ACHN (cell line): ENCODE measurements at regions not wholly inside any gene's neighbourhood (a gene's known extent, or its start where the extent isn't known, plus 50 kb on each side); places are given as distances from the start of the nearest gene placed in this dataset.

Experiments
- DNase-seq: peaks from one replicate; pipeline ENCODE4 v3.0.0-alpha.2; 2015
- in situ Hi-C: cut with HindIII; loops from 2 replicates; pipeline ENCODE4 v1.10.0; 2017; ENCODE audit warnings: low sequenced_read_pairs, low pct_ligation_motif_present, low pct_unique_long_range_greater_than_20kb

DNA sequence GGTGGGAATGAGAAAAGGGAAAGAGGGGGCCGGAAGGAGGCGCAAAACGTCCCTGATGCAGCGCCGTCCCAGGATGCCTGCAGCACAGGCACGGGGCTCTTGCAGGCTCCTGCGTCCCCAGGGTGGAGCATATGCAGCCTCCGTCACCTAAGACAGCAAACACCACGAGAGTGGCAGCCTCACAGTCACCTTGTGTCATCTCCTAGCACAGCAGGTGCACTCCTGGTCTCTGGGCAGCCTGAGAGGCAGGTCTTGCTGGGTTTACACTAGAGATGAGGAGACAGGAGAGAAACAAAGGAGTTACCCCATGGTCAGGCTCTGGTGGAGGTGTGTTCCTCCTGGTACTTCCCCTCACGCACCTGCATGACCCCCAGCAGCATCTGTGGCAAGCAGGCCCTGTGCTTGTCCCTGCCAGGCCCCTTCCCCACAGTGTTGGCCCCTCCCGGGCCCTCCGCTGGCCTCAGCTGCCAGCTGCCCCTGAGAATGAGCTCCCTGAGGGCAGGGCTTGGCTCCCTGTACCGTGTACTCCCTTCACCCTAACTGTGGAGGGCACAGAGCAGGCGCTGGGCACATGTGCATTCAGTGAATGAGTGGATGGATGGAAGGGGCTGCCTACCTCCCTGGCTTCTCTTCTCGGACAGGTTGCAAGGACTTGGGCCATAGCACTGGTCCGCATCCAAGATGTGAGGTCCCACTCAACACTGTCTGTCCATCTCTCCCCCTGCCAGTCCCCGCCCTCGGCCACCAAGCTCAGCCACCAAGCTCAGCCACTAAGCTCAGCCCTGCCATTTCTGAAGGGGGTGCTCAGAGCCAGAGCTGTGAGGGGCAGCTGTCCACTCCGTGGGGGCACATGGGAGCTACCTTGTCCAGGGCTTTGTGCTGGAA is 988.6 kb downstream of the BRD1 start:
- DNase-seq, result no peak
- in situ Hi-C loops, result no loop called here

DNA sequence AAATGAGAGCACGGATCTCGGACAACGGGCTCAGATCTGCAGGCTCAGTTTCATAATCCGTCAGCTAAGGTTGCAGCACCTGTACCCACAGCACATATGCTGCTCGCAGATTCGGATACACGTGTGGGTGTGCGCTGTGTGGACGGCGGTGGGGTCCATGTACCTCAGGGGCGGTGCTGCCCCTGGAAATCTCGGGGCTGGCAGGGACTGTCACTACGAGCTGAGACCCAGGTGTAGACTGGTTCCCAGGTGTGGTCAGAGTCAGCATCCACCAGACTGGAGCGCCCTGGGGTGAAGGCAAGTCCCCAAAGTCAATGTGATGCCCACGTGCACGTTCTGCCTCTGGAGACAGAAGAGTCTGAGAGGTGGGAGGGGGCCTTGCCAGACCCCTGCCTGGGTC is 989.3 kb downstream of the BRD1 start:
- DNase-seq, result no peak
- in situ Hi-C loops, result no loop called here

DNA sequence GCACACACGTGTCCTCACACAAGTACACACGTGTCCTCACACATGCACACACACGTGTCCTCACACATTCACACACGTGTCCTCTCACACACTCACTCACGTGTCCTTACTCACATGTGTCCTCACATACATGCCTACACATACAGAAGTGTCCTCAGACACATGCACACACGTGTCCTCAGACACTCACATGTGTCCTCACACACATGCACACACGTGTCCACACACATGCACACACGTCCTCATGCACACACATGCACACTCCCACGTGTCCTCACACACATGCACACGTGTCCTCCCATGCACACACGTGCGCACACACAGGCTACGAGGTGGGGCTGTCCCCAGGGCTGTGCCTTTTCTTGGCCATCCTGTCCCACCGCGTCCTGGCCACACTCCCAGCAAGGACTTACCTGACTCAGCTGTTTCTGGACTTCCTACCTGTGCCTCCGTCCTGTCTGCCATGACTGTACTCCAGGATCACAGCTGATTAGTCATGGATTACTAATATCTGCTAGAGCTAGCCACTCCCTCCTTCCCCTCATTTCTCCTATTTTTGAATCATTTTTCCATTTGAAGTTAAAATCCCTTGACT is 990.2 kb downstream of the BRD1 start:
- no peak for DNase-seq
- in situ Hi-C loops, result no loop called here

DNA sequence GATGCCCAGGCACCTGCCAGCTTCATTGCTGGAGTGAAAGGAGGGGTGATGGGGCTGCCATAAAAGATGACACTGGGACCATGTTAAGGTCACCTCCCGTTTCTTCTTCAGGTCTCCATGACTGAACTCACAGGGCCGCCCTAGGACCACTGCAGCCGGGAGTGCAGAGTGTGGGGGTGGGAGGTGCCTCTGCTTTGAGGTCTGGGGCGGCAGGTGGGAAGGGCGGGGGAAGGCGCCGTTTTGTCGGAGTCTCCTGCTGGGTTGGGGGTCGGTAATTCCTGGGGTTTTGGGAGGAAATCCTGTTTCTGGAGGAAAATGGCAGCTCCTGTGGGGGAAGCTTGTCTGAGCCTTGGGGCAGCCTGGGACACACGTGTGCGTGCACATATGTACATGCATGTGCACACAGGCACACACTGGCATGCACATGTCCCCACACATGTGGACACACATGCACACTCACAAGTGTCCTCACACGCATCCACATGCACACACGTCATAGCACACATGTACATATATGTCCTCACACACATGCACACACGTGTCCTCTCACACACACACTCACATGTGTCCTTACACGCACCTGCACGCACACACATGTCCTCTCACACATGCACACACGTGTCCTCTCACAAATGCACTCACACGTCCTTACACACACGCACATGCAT is 990.9 kb downstream of the BRD1 start:
- no peak for DNase-seq
- in situ Hi-C loops, result no loop called here

DNA sequence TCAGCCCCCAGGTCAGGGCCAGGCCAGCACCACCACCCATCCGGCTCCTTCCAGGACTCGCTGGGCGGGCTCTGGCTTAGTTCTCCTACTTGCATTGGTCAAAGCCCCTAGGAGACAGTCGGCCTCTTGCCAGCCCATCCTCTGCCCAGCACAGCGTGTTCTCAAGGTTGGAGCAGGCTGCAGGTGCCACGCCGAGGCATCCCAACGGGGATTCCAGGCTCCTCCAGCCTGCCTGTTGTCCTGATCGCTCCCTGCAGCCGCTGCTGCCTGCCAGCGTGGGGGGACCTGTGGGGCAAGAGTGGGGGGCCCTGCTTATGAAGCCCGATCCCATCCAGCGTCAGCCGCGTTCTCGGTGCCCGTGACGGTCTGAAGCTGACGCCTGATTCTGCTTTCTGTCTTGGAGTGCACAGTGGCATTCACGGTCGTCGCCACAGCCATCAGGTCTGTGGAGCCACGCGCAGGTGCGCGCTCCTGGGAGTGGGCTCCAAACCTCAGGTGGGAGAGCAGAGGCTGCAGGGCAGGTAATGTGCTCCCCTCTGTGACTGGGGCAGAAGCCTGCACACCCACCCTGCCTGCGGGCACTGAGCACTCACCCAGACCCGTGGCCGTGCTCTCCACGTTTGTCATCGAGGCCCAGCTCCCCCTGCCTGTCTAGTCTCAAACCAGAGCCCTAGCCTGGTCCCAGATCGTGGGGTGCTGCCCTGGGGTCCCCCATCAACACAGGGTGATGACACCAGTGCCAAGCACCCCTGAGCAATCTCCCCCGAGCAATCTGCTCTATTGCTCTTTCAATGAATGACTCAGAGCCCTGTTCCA is 991.6 kb downstream of the BRD1 start:
- in situ Hi-C loops, result no loop called here
- DNase-seq, result no peak

DNA sequence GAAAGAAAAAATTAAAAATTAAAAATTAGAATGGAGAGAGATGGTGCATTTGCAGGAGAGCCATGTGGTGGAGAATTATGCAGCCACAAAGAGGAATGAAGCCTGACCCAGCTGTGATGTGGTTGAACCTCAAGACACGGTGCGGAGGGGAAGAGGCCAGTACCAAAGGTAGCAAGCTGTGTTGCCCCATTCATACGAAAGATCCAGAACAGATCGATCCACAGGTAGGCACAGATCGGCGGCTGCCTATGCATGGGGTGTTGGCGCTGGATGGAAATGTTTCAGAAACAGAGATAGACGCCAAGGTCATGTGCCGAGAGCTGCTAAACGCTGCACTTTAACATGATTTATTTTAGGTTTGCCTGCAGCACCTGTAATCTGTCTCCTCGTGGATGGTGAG is 992.3 kb downstream of the BRD1 start:
- no peak for DNase-seq
- in situ Hi-C loops, result no loop called here

DNA sequence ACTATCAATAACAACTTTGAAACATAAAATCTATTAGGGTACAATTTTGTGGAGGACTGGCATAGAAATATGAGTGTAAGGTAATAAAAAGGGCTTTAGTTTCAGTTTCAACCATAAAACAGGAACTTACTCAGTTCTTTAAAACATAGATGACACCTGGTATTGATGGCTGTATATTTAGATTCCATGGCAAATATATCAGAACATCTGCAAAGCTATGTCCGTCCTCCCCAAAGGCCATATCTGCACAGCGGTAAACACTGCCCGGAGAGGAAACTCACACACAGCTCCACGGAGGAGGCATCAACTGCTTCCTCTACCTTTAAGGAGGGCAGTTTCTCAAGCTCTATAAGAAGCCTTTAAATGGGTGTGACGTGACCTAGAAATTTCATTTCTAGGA is 993.3 kb downstream of the BRD1 start:
- DNase-seq, result no peak
- in situ Hi-C loops, result no loop called here

DNA sequence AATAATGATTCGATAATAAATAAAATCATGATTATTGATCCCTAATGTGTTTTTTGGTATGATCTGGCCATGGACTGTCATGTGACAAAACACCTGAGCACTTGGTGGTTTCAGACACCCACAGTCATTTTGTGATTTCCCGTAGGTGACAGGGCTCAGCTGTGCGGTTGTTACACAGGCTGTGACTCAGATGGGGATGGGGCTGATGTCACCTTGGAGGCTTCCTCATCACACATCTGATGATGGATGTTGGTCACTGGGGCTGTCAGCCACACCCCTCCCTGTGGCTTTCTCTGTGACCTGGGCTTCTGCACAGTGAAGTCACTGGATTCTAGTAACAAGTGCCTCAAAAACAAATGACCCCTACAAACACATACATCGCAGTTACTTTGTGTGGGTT is 995.1 kb downstream of the BRD1 start:
- in situ Hi-C loops, result no loop called here
- DNase-seq, result no peak

DNA sequence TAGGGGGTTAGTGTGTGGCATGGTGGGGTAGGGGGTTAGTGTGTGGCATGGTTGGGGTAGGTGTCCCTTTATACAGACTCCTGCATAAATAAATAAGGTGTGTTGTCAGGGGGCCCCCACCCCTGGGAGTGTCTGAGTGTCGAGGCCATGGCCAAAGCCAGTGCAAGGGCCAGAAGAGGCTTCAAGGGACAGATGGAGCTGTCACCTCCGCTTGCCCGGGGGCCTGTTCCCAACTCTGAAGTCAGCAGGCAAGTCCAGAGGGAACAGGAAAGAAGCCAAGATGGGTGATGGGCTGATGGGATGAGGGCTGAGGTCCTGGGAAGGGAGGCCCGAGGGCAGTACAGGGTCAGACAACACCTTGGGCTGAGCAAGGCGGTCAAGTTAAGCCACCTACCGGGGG is 997.8 kb downstream of the BRD1 start:
- in situ Hi-C loops, result no loop called here
- DNase-seq, result no peak

DNA sequence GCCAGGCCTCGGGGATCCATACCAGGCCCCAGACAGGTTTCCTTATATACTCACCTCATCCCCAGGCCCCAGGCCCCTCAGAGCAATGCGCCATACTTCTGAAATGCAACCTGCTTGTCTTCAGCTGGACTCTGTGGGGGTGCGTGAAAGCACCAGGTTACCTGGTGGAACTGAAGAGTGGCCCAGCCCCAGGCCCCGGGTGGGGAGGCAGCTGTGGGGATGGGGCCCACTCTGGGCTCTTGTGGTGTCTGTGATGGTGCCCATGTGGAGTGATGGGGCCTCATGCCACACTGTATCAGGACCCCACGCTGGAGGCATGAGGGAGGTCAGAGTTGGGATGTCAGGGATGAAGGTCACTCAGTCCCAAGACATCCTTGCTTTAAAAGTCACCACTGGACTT is 999.0 kb downstream of the BRD1 start:
- no peak for DNase-seq
- in situ Hi-C loops, result no loop called here

DNA sequence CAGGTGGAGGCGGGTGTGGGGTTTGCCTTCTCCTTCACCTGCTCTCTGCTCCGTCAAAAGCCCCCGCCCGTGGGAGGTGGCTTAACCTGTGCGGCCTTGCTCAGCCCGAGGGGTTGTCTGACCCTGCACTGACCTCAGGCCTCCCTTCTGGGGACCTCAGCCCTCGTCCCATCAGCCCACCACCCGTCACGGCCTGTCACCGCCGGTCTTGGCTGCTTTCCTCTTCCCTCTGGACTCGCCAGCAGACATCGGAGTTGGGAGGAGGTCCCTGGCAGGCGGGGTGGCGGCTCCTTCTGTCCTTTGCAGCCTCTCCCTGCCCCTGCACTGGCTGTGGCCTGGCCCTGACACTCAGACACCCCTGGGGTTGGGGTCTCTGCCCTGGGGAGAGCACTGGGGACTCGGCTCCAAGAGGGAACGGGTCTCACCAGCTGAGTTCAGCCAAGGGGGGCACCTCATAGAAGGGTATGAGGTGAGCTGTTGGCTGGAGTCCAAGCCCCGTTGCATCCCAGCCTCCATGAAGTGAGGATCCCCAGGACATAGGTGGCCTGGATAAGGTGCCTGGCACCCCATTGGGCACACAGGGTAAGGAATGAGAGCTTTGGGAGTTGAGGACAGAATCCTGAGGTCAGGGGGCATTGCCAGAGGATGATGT is 999.6 kb downstream of the BRD1 start:
- no peak for DNase-seq
- in situ Hi-C loops, result no loop called here

DNA sequence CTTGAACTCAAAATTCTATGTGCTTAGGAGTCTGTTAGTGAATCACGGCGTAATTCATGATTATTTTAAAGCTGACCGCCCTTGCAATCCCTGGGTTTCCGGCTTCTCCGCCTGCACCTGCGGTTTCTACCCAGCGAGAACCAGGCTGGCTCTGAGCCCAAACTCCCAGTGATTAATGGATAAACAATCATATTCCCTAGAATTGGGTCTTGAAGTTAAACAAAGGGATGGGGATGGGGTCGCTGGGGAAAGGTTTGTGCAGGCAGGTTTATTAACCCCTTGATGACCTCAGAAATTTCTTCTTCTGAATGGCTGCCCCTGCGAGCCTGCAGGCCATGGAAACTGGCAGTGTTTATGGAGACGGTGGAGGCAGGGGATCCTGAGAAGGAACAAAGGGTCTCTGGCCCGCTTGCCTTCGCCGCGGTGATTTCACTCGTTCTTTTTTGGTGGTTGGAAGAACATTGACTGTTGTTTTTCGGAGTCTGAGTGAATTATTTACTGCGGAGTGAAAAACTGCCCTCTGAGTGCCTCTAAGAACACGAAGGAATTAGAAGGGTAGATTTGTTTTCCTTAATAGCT is 1000.3 kb downstream of the BRD1 start:
- in situ Hi-C loops, result no loop called here
- no peak for DNase-seq

DNA sequence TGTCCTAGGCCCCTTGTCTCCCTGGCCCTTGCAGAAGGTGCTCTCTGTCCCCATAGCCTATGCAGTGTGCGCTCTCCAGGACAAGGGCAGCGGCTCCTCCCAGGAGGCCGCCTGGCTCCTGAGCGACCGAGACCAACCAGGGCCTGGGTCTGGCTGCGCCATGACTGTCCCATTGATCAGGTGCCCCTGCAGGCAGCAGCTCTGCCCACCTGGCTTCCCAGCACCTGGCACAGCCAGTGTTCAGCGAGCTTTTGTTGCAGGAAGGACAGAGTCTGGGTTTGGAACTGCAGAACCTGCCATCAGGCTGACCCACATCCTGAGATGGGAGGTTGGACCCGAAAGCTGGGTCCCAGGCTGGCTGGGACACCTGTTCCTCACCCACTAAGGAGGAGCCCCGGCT is 1001.1 kb downstream of the BRD1 start:
- in situ Hi-C loops, result no loop called here
- DNase-seq, result no peak

DNA sequence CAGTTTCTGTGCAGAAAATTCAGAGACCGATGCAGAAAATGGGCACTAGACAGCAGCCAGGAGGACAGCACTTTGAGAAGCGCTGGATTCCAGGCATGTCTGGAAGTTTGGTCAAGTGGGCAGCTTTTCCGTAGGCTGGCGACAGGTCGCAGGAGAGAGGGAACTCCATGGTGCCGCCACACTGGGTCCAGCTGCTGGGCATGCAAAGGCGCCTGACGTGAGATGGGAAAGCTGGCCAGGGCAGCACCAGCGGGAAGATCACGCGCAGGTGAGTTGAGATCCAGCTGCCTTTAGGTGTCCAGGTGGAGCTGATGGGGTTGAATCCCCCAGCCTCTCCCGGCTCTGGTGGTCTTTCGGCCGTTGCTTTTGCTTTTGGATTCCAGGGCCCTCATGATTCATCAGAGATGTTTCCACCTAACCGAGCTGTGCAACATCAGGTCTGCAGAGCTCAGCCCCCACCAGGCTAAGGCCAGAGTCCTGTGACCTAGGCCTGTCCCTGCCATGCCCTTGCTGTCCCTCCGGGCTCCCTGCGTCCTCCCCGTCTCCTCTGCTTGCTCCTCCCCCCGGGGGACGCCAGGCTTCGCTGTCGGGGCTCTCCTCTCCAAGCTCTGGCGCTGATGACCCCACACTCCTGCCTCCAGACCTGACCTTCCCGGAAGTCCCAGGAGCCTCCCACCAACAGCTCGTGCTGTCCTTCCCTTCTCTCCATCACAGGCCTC is 1001.7 kb downstream of the BRD1 start:
- DNase-seq, result no peak
- in situ Hi-C loops, result no loop called here

DNA sequence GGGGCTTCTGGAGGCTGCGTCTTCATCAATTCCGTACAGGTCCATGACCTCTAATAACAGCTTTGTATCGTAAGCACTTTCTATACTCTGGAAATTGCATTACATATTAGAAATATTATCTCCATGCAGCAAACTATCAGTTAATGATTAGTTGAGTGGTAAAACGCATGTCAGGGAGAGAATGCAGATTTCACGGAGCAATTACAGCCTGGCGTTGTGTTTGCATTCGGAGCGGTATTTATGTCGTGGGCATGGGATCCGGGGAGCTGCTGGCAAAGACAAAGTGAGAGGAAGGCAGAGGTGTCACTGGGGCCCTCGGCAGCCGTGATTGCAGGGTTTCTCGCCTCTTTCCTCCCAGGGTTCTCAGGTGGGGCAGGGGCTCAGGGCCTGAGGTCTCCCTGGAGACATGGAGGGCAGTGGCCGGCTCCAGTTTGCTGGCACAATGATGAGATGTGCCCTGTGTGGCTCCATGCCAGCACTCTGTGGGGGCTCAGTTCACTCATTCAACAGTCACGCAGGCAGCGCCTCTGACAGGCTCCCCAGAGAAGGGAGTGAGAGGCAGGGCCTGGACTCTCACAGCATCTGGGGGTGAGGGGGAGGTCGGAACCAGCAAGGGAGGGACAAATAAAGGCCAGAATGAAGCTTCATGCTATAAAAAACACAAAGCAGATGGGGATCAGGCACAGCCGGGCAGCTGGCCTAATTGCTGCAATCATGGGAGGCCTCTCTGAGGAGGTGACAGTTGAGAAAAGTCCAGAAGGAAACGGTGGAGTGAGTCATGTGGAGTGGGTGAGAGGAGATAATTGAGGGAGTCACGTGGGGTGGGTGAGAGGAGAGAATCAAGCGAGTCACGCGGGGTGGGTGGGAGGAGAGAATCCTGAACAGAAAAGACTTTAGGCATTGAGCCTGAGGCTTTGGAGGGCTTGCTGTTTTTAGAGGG is 1002.7 kb downstream of the BRD1 start:
- DNase-seq, result no peak
- in situ Hi-C loops, result no loop called here

DNA sequence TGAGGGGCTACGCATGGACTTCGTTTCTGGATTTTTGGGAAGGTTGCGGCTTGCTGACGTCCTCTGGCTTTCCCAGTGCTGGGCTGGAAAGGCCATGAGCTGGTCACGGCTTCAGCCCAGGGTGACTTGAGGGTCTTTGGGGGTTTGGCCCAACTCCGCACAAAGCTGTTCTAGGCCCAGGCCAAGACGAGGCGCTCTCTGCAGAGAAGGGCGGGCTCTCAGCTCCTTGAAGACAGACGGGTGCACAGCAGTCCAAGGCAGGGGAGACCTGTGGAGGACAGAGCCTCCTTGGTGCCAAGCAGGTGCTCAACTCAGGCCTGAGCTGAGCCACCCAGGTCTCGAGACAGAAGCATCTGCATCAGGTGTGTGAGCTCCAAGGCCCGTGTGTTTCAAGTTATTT is 1003.7 kb downstream of the BRD1 start:
- in situ Hi-C loops, result no loop called here
- no peak for DNase-seq
